Activated gamma-delta T cell (primary cell): ENCODE measurements at regions not wholly inside any gene's neighbourhood (a gene's known extent, or its start where the extent isn't known, plus 50 kb on each side); places are given as distances from the start of the nearest gene placed in this dataset.

ENCODE experiments used
- DNase-seq: peaks from one replicate; lab custom pipeline; 2025; lab: John Stamatoyannopoulos, UW

DNA sequence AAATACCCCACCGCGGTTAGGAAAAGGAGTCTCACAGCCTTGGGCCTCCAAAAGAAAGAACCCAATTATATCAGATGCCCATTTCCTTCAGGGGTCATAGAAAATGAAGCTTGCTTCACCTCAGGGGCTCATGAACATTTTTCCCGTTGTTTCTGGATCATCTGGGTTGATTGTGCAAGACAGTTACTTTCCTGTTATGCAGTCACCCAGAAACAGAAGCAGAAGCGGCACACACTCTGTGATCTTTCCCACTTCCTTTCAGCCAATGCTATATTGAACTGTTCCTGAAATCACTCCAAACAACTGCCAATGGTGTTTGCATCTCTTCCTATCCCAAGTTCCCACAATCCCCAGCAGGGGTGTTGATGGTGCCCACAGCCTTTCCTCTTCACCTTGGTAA is 295.6 kb upstream of the RASGRP1 start:
- DNase-seq, result no peak

DNA sequence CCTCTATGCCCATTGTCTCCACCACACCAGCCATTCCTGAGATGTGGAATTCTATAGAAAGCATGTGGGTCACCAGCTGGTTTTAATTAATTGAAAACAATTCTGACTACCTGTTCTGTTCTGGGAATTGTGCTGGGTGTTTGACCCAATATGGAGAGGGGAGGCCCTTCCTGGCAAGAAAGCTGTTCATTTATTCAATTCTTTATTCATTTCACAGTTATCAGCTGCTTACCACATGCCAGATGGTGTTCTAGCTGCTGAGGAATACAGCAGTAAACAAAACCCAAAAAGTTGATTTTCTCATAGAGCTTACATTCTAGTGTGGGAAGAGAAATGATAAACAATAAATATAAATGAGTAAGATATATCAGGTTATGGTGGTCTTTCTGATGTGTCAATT is 296.1 kb upstream of the RASGRP1 start:
- DNase-seq, result no peak

DNA sequence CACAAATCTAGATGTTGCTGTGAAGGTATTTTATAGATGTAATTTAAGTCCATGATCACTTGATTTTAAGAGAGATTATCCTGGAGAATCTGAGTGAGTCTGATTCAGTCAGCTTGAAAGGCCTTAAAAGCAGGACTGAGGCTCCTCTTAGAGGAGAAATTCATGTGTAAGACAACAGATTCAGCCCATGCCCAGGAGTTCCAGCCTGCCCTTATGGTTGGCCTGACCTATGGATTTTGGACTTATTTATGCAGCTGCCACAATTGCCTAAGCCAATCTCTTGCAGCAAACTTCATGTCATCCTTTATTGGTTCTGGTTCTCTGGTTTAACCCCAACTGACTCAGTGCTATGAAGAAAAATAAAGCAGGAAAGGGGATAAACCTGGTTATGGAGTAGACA is 296.5 kb upstream of the RASGRP1 start:
- DNase-seq, result no peak

DNA sequence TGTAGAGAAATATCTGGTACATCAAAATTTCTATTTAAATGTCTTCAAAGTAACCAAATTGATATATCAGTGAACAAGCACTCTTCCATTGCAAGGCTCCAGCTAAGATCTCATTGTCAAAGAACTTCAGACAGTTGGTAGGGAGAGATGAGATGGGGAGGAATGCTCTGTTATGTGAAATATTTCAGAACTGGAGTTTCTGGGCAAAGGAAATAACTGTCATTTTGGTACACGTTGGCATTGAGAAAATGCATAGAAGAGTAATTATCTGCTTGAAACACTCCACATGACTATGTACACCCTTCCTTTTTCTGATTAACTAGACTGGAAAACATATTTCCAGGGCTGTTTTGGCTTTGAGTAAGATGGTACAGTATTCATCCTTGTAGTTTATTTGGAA is 297.5 kb upstream of the RASGRP1 start:
- DNase-seq, result no peak

DNA sequence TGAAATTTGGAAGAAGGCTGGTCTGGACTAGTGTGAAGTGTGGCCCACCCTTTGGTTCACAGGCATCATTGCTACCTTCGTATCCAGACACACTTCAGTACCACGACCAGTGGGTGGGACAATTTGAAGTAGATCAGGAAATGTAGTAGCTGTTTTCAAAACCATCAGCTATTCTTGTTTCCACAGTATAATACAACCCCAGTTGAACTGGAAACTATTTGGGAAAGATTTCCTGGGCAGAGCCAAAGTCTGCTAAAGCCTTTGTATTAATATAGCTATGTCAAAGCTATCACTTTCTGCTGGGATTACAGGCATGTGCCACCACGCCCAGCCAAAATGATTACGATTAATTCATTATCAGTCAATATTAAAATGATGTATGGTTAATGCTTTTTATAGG is 298.8 kb upstream of the RASGRP1 start:
- no peak for DNase-seq

DNA sequence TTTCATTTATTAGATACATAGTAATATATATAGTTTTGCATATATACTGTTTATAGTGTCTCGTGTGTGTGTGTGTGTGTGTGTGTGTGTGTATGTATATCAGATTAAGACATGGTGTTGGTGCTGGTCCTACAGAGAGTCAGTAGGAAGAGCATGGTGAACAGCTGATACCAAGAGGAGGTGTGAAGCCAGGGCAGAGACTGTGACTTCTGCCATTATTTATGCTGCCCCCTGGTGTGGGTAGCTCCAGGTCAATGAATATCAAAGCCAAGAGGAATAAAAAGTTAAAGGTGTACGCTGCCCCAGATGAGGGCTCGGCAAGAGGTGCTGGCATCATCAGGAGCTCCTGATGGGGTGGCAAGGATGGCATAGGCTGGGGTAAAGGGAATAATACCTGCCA is 299.5 kb upstream of the RASGRP1 start:
- DNase-seq, result no peak

DNA sequence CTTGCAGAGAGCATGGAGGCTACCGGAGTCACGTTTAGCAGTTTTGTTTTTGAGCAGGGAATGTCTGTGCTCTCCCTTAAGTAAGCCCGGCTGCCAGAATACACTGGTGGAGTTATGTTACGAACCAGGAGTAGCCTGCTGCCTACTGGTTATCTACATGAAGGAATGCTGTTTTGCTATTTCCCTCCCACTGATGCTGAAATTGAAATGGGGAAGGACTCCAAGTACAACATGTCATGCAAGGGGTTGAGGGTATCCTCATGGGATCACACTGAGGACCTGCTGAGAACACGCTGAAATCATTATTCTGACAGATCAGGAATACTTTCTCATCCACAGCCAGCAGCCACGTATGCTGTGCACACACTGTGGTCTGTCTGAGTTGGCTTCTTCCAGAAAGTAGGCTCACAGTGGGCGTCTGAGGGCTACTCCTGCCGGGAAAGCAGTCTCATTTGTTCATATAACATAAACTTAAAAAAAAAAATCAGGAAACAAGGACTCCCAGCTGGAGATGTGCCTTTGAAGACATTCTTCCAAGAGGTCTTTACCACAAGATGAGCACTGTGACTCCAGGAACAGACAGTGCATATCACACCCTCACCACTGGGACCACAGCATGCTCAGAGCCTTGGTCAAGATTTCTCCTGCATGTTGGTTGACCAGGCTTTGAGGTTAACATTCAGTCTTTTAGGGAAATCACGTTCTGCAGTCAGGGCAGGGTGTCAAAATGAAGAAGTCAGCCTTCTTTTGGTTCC is 300.4 kb upstream of the RASGRP1 start:
- DNase-seq, result no peak

DNA sequence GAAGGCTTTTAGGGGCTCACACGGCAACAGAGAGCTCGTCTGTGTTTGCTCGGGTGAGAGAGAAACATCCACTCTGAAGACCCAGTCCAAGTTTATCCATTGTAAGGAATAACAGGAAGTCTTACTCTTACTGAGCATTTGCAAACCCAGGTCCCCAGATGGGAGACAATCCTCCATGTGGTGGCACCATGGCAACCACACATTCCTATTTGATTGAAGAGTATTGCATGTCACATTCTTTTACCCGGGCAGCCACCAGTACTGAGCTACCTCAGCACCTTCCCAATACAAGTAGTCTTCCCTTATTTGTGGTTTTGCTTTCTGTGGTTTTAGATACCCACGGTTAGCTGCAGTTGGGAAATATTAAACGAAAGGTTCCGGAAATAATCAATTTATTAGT is 302.9 kb upstream of the RASGRP1 start:
- DNase-seq, result no peak

DNA sequence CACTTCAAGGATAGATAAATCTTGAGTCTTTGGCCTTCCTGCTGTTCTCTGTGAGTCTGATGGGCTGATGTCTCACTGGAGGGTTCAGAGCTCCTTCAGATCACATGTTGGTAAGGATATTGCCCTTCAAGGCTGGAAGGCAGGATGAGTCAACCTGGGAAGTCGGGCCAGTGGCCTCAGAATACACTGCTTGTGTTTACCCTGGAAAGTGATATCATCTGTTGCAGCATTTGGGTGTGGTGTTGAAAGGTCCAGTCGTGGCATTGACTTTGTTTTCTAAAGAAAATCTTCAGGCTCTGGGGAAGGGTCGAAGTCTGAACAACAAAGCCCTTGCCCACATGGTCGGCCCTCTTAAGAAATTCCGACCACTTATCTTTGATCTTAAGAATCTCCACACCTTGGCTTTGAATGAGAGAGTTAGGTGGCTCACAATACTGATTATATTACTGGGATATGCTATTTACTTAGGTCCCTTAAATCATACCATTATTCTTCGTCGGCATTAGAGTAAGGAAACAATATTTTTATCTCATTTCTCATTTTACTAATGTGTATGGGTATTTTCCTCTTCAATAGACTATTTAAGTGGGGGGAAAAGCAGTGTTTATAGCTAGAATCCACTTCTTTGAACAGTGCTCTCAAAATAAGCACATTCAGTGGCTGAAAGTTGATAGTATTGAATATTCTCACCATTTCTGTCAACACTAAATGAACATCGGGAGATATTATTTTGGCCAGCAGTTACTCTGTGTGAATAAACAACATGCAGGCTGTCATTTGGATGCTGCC is 303.9 kb upstream of the RASGRP1 start:
- no peak for DNase-seq

DNA sequence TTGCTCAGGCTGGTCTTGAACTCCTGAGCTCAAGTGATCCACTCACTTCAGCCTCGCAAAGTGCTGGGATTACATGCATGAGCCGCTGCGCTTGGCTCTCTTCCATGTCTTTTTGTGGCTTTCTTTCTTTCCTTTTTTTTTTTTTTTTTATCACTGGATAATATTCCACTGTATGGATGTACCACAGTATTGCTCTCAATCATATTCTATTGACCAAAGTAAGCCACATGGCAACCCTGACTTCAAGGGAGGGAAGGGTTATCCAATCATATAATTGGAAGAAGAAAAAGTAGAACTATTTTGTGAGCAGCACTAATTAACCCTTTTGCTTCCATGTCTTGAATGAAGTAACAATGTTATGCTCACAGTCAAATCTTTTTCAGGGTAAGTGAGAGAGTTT is 307.0 kb upstream of the RASGRP1 start:
- DNase-seq, result no peak

DNA sequence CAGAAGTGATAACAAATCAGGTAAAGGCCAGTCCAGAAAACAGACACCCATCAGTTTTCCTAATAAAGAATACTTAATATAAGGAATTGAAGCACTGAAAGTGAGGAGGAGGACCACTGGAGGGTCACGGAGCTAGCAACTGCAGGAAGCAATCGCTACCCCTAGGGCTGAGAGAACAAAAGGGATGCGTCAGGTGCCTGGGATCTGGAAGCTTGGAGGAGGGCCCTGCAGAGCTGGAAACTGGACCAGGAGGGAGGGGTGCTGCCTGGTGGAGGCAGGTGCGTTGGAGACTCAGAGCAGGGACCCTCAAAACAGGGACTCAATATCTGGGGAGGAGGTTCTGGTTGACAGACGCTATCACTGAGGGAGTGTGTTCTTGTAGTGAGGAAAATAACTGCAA is 308.1 kb upstream of the RASGRP1 start:
- no peak for DNase-seq

DNA sequence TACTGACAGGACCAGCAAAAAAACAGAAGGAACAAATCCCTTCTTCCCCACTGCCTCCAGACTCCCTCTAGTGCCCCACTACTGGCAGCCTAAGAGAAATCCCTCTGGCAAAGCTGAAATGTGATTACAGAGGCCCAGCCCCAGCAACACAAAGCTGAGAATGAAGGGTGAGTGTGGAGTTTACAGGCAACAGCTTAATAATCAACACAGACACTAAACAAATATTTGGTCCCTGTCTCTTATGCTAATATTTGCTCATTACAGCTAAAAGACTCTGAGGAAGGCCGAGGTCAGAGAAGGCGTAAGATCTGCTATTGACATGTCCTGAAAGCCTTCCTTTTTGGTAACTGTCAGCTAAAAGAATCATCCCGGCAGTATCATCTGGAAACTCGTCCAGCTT is 308.5 kb upstream of the RASGRP1 start:
- no peak for DNase-seq

DNA sequence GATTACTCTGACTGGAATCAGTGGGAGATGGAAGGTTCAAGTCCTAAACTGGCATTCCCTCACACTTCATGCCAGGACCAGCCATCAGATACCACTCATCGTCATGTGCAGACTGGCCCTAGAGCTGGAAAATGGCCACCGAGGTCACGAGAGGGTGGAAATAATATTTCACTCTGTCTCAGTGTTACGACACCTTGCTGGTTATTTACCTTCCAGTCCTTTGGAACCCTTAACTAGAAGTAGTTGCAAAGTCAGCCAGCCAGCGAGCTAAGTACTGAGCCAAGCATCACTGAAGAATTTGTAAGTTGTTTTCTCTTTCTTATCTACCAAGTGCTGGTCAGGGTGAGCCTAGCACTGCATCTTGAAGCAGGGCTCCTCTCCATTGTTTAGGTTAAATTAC is 309.9 kb upstream of the RASGRP1 start:
- no peak for DNase-seq

DNA sequence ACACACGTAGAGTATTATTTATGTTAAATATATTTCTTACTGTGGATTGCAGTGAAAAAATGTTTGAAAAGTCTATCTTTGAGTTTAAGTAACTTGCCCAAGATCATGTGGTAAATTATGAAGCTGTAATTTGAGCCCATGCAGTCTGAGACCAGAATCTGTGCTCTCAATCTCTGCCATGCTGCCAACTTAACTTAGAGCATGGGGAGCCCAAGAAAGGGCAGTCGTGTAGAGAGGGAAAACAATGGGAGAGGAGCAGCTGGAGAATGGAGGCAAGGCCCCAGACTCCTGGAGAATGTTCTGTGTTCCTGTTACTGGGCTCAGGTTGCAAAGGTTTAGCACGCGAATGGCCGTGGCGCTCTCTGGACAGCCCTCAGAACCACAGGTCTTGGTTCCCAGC is 311.6 kb upstream of the RASGRP1 start:
- no peak for DNase-seq

DNA sequence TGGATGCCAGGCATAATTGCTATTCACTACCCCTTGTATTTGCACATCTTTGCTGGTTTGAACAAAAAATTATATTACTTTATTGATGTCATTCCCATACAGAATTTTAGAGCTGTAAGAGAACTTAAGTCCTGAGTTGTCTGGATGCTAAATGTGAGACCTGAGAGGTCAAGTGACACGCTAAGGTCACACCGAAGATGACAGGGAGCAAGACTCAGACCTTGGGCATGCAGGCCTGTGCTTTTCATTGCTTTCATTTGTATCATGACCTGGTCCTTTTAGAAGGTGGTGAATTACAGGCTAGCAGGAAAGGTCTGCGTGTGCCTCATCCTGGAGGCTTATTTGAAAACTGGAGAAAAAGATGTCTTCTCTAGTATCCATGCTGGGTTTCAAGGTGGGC is 312.0 kb upstream of the RASGRP1 start:
- no peak for DNase-seq

DNA sequence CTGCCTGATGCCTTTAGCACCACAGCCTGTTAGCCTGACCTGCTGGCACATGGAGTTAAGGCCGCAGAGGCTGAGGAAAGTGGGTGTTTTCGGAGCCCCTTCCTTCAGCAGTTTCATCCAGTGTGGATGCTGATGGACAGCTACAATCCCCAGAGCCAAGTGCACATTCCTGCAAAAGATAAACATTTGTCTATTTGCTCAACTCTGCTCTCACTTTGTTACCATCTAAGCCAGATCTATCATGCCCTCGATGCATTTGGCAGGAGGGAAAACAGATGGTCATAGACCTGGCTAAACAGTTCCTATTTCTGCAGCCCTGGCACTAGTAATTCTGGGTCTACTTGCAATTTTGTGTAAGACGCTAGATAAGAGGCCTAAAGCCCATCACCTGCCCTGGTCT is 312.9 kb upstream of the RASGRP1 start:
- no peak for DNase-seq

DNA sequence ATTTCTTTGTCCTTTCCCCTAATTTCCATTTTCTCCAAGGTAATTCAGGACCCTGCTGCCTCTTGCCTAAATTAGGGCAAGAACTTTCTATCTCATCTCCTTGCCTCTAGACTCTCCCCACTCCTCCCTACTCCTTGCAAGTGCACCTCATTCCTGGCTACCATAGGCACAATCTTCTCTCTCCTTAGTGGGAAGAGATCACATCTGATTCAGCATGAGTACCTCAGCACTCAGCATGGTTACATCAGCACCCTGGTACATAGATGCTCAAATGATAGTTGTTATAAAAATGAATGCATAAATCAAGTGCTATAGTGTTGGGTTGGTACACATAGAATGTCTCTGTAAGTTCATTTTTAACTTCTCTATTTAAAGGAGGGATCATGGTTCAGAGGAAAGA is 313.4 kb upstream of the RASGRP1 start:
- DNase-seq, result no peak

DNA sequence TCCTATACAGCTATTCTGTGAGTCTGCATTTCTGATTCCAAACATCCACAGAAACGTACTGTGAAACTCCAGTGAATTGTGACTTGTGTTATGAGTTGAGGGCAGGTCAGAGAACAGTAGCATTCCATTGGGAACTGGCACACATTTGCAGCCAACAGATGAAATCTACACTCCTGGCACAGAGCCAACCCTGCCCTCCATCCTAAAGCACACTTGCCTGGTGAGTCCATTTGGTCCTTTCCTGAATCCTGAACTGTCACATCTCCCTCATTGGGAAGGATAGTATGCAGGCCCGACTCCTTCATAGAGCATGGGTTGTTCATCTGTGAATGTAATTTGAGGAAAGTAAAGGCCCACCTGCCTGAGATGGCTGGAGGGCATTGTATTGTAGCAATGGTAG is 314.3 kb upstream of the RASGRP1 start:
- DNase-seq, result no peak

DNA sequence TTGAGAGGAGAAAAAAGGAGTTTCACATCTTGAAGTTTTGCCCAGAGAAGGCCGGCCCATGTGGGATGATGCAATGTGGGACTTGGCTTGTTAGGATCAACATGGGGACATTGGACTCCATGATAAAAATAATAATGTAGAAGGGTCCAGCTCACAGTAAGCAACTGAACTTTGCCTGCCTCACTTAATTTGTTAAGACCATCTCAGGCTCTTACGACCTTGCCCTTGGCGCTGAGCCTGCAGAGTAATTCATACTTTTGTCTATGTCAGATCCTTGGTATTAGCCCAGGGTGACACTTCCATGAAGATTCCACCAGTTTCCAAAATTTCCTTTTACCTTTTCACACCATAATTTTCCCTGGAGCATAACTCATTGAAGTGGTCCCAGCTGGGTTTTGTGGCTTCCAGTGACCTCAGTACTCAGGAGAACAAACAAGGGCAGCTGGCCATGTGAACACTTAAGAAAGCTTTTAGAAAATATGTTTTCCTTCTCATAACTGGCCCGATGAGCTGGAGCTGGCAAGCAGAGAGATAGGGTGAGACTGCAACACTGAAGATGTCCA is 315.4 kb upstream of the RASGRP1 start:
- no peak for DNase-seq

DNA sequence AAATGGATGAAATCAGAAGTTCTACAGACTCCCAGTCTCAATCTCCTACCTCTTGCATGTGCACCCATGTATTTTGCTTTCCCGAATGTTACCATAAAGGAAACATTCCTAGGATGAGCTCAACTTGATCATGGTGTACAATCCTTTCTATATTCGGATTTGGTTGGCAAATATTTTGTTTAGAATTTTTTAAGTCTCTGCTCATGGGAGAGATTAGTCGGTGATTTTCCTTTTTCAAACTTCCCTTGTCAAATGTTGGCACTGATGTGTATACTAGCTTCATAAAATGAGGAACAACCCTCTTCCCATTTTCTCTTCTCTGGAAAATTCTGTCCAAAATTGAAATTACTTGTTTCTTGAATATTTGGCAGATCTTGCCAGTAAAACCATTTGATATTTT is 317.6 kb upstream of the RASGRP1 start:
- no peak for DNase-seq

DNA sequence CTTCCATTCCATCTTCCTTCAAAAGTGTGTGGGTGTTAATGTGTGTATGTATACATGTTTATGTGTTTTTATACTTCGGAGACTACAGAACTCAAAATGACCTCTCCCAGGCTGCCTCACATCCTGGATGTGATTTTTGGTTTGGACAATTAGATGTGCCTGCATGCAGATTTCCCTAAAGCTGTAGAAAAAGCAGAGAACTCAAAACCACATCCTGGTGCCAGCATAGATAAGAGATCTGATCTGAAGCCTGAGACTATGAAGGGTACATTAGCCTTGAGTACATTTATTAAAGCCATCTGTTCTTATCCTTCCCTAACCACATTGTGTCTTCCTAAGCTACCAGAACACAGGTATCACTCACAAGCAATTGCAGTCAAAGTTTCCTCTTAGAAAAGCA is 319.4 kb upstream of the RASGRP1 start:
- DNase-seq, result no peak

DNA sequence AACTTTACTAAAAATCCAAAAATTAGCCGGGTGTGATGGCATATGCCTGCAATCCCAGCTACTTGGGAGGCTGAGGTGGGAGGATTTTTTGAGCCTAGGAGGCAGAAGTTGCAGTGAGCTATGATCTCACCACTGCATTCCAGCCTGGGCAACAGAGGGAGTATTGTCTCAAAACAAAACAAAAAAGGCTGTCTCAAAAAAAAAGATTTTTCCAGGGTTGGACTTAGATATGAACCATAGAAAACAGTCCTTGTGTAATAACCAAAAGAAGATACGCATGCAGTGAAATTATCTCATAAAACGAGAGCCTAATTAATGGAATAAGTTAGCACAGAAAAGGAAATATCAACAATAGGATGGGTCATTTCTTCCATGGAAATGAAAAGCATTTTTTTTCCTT is 320.4 kb upstream of the RASGRP1 start:
- DNase-seq, result no peak

DNA sequence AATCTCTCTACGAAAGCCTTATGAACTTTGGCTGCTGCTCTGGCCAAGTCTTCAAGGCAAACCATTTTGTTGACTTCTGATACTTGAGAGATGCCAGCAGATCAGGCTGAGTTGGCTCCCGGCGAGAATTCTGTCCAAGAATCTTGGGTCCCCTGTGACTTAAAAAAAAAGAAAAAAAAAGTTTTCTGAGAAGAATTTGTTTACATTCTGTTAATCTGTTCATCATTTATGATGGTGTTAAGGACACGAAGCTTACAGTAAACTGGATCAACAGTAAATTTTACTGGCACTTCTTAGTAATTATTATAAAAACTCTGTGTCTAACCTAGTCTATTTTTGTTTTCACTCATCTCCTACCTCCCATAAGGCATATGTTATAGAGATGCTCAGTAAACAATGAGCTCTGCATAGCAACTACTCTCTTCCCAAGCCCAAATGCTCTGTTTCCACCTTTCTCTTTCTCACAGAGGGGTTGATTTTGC is 320.9 kb upstream of the RASGRP1 start:
- DNase-seq, result no peak
